NCI-H774 (cell line): ENCODE measurements at regions not wholly inside any gene's neighbourhood (a gene's known extent, or its start where the extent isn't known, plus 50 kb on each side); places are given as distances from the start of the nearest gene placed in this dataset.

ENCODE experiments used
- DNase-seq: peaks from one replicate; lab custom pipeline; 2025; lab: John Stamatoyannopoulos, UW

- DNase-seq: no peak
These were observed 541.7 kb downstream of the BCOR start for GRCh38 chrX:39556056-39556455.

GRCh38 chrX:39559229-39559628, 538.5 kb downstream of the BCOR start:
- no peak for DNase-seq

GRCh38 chrX:39560271-39560670, 537.5 kb downstream of the BCOR start:
- no peak for DNase-seq

GRCh38 chrX:39563178-39563577, 534.6 kb downstream of the BCOR start:
- DNase-seq: no peak

GRCh38 chrX:39564751-39565150, 533.0 kb downstream of the BCOR start:
- DNase-seq: no peak

- DNase-seq: no peak
These were observed 523.6 kb downstream of the BCOR start for GRCh38 chrX:39574178-39574577.

GRCh38 chrX:39576041-39576872, 521.5 kb downstream of the BCOR start:
- DNase-seq: peak; percentile 25

GRCh38 chrX:39577206-39577984, 520.4 kb downstream of the BCOR start:
- no peak for DNase-seq

GRCh38 chrX:39577985-39578869, 519.5 kb downstream of the BCOR start:
- no peak for DNase-seq

GRCh38 chrX:39580043-39580442, 517.7 kb downstream of the BCOR start:
- no peak for DNase-seq

- DNase-seq: no peak
These were observed 516.3 kb downstream of the BCOR start for GRCh38 chrX:39581411-39581810.

GRCh38 chrX:39582091-39582490, 515.7 kb downstream of the BCOR start:
- no peak for DNase-seq

GRCh38 chrX:39582976-39583375, 514.8 kb downstream of the BCOR start:
- DNase-seq: no peak

- no peak for DNase-seq
These were observed 511.9 kb downstream of the BCOR start for GRCh38 chrX:39585808-39586207.

GRCh38 chrX:39586359-39586758, 511.4 kb downstream of the BCOR start:
- DNase-seq: no peak

GRCh38 chrX:39591099-39591498, 506.7 kb downstream of the BCOR start:
- DNase-seq: no peak

- no peak for DNase-seq
These were observed 505.0 kb downstream of the BCOR start for GRCh38 chrX:39592776-39593175.

- DNase-seq: no peak
These were observed 501.8 kb downstream of the BCOR start for GRCh38 chrX:39595977-39596376.

- no peak for DNase-seq
These were observed 501.3 kb downstream of the BCOR start for GRCh38 chrX:39596437-39596836.

- peak; percentile 35 for DNase-seq
These were observed 498.4 kb downstream of the BCOR start for GRCh38 chrX:39599339-39599738.

GRCh38 chrX:39600222-39600621, 497.5 kb downstream of the BCOR start:
- no peak for DNase-seq
